Caco-2 (cell line): ENCODE measurements at regions not wholly inside any gene's neighbourhood (a gene's known extent, or its start where the extent isn't known, plus 50 kb on each side); places are given as distances from the start of the nearest gene placed in this dataset.

Experiments used
- BruUV-seq: library from RNA; stranded (reverse); fragments of 400-500 nt; replicated peaks from 2 replicates; lab custom pipeline; 2021; lab: Mats Ljungman, UMichigan
- CTCF ChIA-PET: fragments of 300-600 bp; sonication (Branson Sonifier 250); formaldehyde crosslinking; loops from one replicate; lab custom pipeline; 2022; ENCODE audit warnings: antibody characterized with exemption; lab: Charles Lee
- POLR2A ChIA-PET: fragments of 300-600 bp; sonication (Branson Sonifier 250); formaldehyde crosslinking; loops from one replicate; lab custom pipeline; 2022; ENCODE audit warnings: antibody characterized with exemption; lab: Charles Lee
- DNase-seq, 2 experiments: peaks; one replicate each; pipeline versions ENCODE4 v3.0.0 to v3.0.0-alpha.2; 2020 to 2022
- H3K27me3 ChIP-seq: replicated peaks from 2 replicates; pipeline ENCODE4 v1.6.0; 2011; ENCODE audit warnings: low read length; ENCODE audit not compliant: control insufficient read depth, insufficient read depth
- H3K36me3 ChIP-seq: 2 replicates; pipeline ENCODE4 v1.5.1; 2011; ENCODE audit warnings: low read length; ENCODE audit not compliant: control insufficient read depth, insufficient read depth
- H3K4me1 ChIP-seq: fragments of 250-450 bp; sonication (Bioruptor Pico); 2 replicates; pipeline ENCODE4 v1.5.1; 2020; ENCODE audit warnings: mild to moderate bottlenecking
- H3K4me3 ChIP-seq: 2 replicates; pipeline ENCODE4 v1.5.1; 2011; ENCODE audit warnings: low read depth, mild to moderate bottlenecking, control low read depth, low read length
- H3K9me3 ChIP-seq: fragments of 250-450 bp; sonication (Bioruptor Pico); 2 replicates; pipeline ENCODE4 v1.5.1; 2020; ENCODE audit warnings: mild to moderate bottlenecking, moderate library complexity
- H3K27ac Mint-ChIP-seq: one replicate; pipeline ENCODE4 v1.8.0; 2022; ENCODE audit warnings: mixed read lengths; ENCODE audit not compliant: unreplicated experiment
- H3K27me3 Mint-ChIP-seq: one replicate; pipeline ENCODE4 v1.8.0; 2022; ENCODE audit warnings: mixed read lengths; ENCODE audit not compliant: insufficient read depth, unreplicated experiment
- H3K36me3 Mint-ChIP-seq: one replicate; pipeline ENCODE4 v1.8.0; 2022; ENCODE audit warnings: mild to moderate bottlenecking, mixed read lengths; ENCODE audit not compliant: insufficient read depth, unreplicated experiment
- H3K4me1 Mint-ChIP-seq: one replicate; pipeline ENCODE4 v1.8.0; 2022; ENCODE audit warnings: low read depth, mixed read lengths; ENCODE audit not compliant: unreplicated experiment
- H3K4me3 Mint-ChIP-seq: one replicate; pipeline ENCODE4 v1.8.0; 2022; ENCODE audit warnings: mild to moderate bottlenecking, moderate library complexity, mixed read lengths; ENCODE audit not compliant: unreplicated experiment
- H3K9me3 Mint-ChIP-seq: one replicate; pipeline ENCODE4 v1.8.0; 2022; ENCODE audit warnings: mixed read lengths; ENCODE audit not compliant: unreplicated experiment
- intact Hi-C: fragments of 100-400 bp; cut with micrococcal nuclease; formaldehyde crosslinking; loops from one replicate; pipeline ENCODE4 v1.10.0; 2022; ENCODE audit not compliant: unreplicated experiment
- TF ChIP-seq, protein P1 (sequence below), 2 experiments: fragments of 200-600 bp in 1 of 2; IDR thresholded peaks; 1 replicate in 1 of 2; 2 replicates in 1 of 2; pipeline versions ENCODE4 v1.5.1 to v1.8.0; 2011 to 2022; ENCODE audit warnings: antibody characterized with exemption in 1 of 2, control low read depth in 1 of 2, inconsistent platforms in 1 of 2, low read depth in 1 of 2, low read length in 1 of 2, mild to moderate bottlenecking in 1 of 2, moderate library complexity in 1 of 2; ENCODE audit not compliant: insufficient read depth in 1 of 2, severe bottlenecking in 1 of 2, unreplicated experiment in 1 of 2

DNA sequence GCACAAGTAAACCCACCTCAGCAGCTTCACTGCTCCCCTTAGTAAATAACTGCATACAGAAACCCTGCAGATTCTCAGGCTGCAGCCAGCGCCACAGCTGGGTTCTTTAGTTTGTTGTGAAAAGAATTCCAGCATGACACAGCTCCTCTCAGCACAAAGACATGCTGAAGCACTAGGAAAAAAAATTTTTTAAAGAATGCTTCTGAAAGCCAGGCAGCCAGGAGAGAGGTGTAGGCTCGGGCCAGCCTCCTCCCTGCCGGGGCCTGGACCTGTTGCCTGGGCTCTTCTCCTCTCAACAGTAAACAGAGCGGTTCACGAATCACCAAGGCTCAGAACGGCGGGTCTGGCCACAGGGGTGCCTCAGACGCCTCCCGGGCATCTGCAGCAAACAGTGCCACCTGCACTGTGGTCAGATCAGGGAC, 95.7 kb upstream of the POU3F3 start:
- H3K4me3 ChIP-seq = no peak overlapping the region
- no peak for DNase-seq
- BruUV-seq = no TSS peak
- H3K4me1 Mint-ChIP-seq = no peaks in the 10 kb centered on the region
- ChIA-PET POLR2A (no interaction called here), CTCF (no interaction called here)
- H3K4me1 ChIP-seq = no peaks in the 10 kb centered on the region
- intact Hi-C loops = no loop called here
- no peaks in the 10 kb centered on the region for H3K36me3 Mint-ChIP-seq
- H3K4me3 Mint-ChIP-seq = no peak overlapping the region
- H3K9me3 Mint-ChIP-seq = no peaks in the 10 kb centered on the region
- H3K36me3 ChIP-seq = no peaks in the 10 kb centered on the region
- peaks cover 24% of the 10 kb centered on the region for H3K27me3 Mint-ChIP-seq
- no peaks in the 10 kb centered on the region for H3K9me3 ChIP-seq
- H3K27ac Mint-ChIP-seq = no peak overlapping the region
- TF ChIP-seq, protein P1, sequence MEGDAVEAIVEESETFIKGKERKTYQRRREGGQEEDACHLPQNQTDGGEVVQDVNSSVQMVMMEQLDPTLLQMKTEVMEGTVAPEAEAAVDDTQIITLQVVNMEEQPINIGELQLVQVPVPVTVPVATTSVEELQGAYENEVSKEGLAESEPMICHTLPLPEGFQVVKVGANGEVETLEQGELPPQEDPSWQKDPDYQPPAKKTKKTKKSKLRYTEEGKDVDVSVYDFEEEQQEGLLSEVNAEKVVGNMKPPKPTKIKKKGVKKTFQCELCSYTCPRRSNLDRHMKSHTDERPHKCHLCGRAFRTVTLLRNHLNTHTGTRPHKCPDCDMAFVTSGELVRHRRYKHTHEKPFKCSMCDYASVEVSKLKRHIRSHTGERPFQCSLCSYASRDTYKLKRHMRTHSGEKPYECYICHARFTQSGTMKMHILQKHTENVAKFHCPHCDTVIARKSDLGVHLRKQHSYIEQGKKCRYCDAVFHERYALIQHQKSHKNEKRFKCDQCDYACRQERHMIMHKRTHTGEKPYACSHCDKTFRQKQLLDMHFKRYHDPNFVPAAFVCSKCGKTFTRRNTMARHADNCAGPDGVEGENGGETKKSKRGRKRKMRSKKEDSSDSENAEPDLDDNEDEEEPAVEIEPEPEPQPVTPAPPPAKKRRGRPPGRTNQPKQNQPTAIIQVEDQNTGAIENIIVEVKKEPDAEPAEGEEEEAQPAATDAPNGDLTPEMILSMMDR (IDR thresholded peaks at IDR 0.05; ENCODE audit: insufficient read depth in 1 of 2, low read depth in 1 of 2, low read length in 1 of 2, severe bottlenecking in 1 of 2, unreplicated experiment in 1 of 2) = no peak
- H3K27me3 ChIP-seq = no peaks in the 10 kb centered on the region

DNA sequence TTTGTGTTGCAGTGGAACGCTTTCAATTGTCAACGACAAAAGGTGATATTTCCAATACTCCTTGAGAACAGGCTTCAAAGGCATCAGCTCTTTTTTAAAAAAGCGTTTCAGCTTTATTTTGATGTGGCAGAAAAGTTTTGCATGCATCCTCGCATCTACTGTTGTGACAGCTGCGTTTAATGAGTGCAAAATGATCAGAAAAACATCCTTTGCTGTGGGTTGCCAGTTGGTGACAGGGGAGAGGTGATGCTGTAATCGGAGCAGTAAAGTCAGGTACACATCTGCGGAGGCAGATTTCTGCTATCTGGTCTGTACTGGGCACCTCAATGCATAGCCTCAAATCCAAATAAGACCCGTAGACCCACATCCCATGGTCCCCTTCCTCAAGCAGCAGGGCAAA, 91.9 kb upstream of the POU3F3 start:
- no peak overlapping the region for H3K4me3 ChIP-seq
- Mint-ChIP-seq H3K9me3 (no peaks in the 10 kb centered on the region), H3K27me3 (peaks cover 24% of the 10 kb centered on the region), H3K4me3 (no peak overlapping the region), H3K27ac (no peak overlapping the region), H3K36me3 (no peaks in the 10 kb centered on the region), H3K4me1 (no peaks in the 10 kb centered on the region)
- DNase-seq = no peak
- H3K9me3 ChIP-seq = no peaks in the 10 kb centered on the region
- no peaks in the 10 kb centered on the region for H3K36me3 ChIP-seq
- no peaks in the 10 kb centered on the region for H3K27me3 ChIP-seq
- no TSS peak for BruUV-seq
- ChIA-PET POLR2A (no interaction called here), CTCF (no interaction called here)
- H3K4me1 ChIP-seq = no peaks in the 10 kb centered on the region
- TF ChIP-seq, protein P1 (IDR thresholded peaks at IDR 0.05; ENCODE audit: insufficient read depth in 1 of 2, low read depth in 1 of 2, low read length in 1 of 2, severe bottlenecking in 1 of 2, unreplicated experiment in 1 of 2) = no peak
- intact Hi-C loops = no loop called here

DNA sequence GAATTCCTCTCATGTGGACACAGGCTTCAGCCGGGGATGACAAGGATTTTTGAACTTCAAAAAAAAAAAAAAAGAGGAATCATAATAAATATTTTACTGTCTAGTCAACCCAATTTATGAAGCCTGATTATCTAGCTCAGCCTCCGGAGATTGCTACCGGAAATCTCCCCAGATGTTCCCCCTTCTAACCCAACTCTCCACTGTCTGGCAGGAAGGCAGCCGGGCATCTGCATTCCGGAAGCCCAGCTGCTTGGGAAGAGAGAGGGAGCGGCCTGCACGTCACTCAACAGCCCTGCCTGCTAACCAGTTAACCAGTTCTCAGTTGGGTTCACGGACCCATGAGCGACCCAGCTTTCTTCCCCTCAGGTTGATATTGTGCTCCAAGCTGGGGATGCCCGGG, 87.2 kb upstream of the POU3F3 start:
- no peak overlapping the region for H3K27ac Mint-ChIP-seq

More for the DNA sequence above, 87.2 kb upstream of the POU3F3 start:
- no peak overlapping the region for H3K4me3 Mint-ChIP-seq
- POLR2A ChIA-PET = no interaction called here
- no peaks in the 10 kb centered on the region for H3K36me3 Mint-ChIP-seq
- H3K9me3 Mint-ChIP-seq = no peaks in the 10 kb centered on the region
- TF ChIP-seq, protein P1 (IDR thresholded peaks at IDR 0.05; ENCODE audit: insufficient read depth in 1 of 2, low read depth in 1 of 2, low read length in 1 of 2, severe bottlenecking in 1 of 2, unreplicated experiment in 1 of 2) = no peak
- CTCF ChIA-PET = no interaction called here
- Histone ChIP-seq H3K4me3 (no peak overlapping the region), H3K4me1 (no peaks in the 10 kb centered on the region), H3K36me3 (no peaks in the 10 kb centered on the region), H3K9me3 (no peaks in the 10 kb centered on the region; the same call in 1 of the 2 replicates), H3K27me3 (no peaks in the 10 kb centered on the region)
- H3K4me1 Mint-ChIP-seq = no peaks in the 10 kb centered on the region
- DNase-seq = no peak
- intact Hi-C loops = no loop called here
- no TSS peak for BruUV-seq
- H3K27me3 Mint-ChIP-seq = peaks cover 10% of the 10 kb centered on the region
